ENCODE measurements at regions not wholly inside any gene's neighbourhood (a gene's known extent, or its start where the extent isn't known, plus 50 kb on each side); places are given as distances from the start of the nearest gene placed in this dataset.

- TF ChIP-seq POLR2A (IDR thresholded peaks at IDR 0.05), result no peak
- TF ChIP-seq CTCF (IDR thresholded peaks at IDR 0.05), result no peak
Measured at GRCh38 chr2:185502351-185502750, 236.3 kb upstream of the FSIP2 start.
